ENCODE measurements at regions not wholly inside any gene's neighbourhood (a gene's known extent, or its start where the extent isn't known, plus 50 kb on each side); places are given as distances from the start of the nearest gene placed in this dataset.
"Not testable (repeated sequence)": the region's sequence is repeated elsewhere in the genome, so short reads cannot be mapped to it uniquely, and the experiment has no call there.

- not testable (repeated sequence) for DNase-seq (ENCODE audit: low read depth in 3 of 3, low spot score in 2 of 3)
Observed at GRCh38 chr1:157294387-157295145, 156.4 kb upstream of the ETV3 start.

- DNase-seq (ENCODE audit: low read depth in 3 of 3, low spot score in 2 of 3): no peak
Observed at GRCh38 chr1:157292809-157293564, 154.8 kb upstream of the ETV3 start.

- no peak for DNase-seq (ENCODE audit: low read depth in 3 of 3, low spot score in 2 of 3)
Observed at GRCh38 chr1:157292302-157292701, 154.1 kb upstream of the ETV3 start.

GRCh38 chr1:157291083-157291482, 152.9 kb upstream of the ETV3 start:
- DNase-seq (ENCODE audit: low read depth in 3 of 3, low spot score in 2 of 3): no peak

GRCh38 chr1:157289424-157290105, 151.4 kb upstream of the ETV3 start:
- no peak for DNase-seq (ENCODE audit: low read depth in 3 of 3, low spot score in 2 of 3)

- DNase-seq (ENCODE audit: low read depth in 3 of 3, low spot score in 2 of 3): no peak
Observed at GRCh38 chr1:157288996-157289395, 150.8 kb upstream of the ETV3 start.

GRCh38 chr1:157288492-157288891, 150.3 kb upstream of the ETV3 start:
- no peak for DNase-seq (ENCODE audit: low read depth in 3 of 3, low spot score in 2 of 3)

- no peak for DNase-seq (ENCODE audit: low read depth in 3 of 3, low spot score in 2 of 3)
Observed at GRCh38 chr1:157288006-157288405, 149.8 kb upstream of the ETV3 start.

GRCh38 chr1:157287462-157287861, 149.3 kb upstream of the ETV3 start:
- DNase-seq (ENCODE audit: low read depth in 3 of 3, low spot score in 2 of 3): no peak

GRCh38 chr1:157286646-157287420, 148.6 kb upstream of the ETV3 start:
- no peak for DNase-seq (ENCODE audit: low read depth in 3 of 3, low spot score in 2 of 3)

GRCh38 chr1:157286096-157286495, 147.9 kb upstream of the ETV3 start:
- no peak for DNase-seq (ENCODE audit: low read depth in 3 of 3, low spot score in 2 of 3)

- no peak for DNase-seq (ENCODE audit: low read depth in 3 of 3, low spot score in 2 of 3)
Observed at GRCh38 chr1:157284451-157284850, 146.3 kb upstream of the ETV3 start.

GRCh38 chr1:157279802-157280140, 141.6 kb upstream of the ETV3 start:
- no peak for DNase-seq (ENCODE audit: low read depth in 3 of 3, low spot score in 2 of 3)

- DNase-seq (ENCODE audit: low read depth in 3 of 3, low spot score in 2 of 3): no peak
Observed at GRCh38 chr1:157279138-157279801, 141.1 kb upstream of the ETV3 start.

- no peak for DNase-seq (ENCODE audit: low read depth in 3 of 3, low spot score in 2 of 3)
Observed at GRCh38 chr1:157278383-157279137, 140.4 kb upstream of the ETV3 start.

GRCh38 chr1:157277913-157278312, 139.7 kb upstream of the ETV3 start:
- no peak for DNase-seq (ENCODE audit: low read depth in 3 of 3, low spot score in 2 of 3)

GRCh38 chr1:157277281-157277680, 139.1 kb upstream of the ETV3 start:
- DNase-seq (ENCODE audit: low read depth in 3 of 3, low spot score in 2 of 3): no peak

GRCh38 chr1:157274698-157275534, 136.7 kb upstream of the ETV3 start:
- no peak for DNase-seq (ENCODE audit: low read depth in 3 of 3, low spot score in 2 of 3)
